Fibroblast of the conjunctiva (primary cell): ENCODE measurements at regions not wholly inside any gene's neighbourhood (a gene's known extent, or its start where the extent isn't known, plus 50 kb on each side); places are given as distances from the start of the nearest gene placed in this dataset.

Experiments
- DNase-seq: peaks from one replicate; pipeline ENCODE4 v3.0.0-alpha.2; 2010; ENCODE audit warnings: low read depth

GRCh38 chr5:110077147-110077546 lies 387.4 kb downstream of the MAN2A1 start:
- no peak for DNase-seq

- no peak for DNase-seq
Measured at GRCh38 chr5:110082194-110082593, 392.5 kb downstream of the MAN2A1 start.

- no peak for DNase-seq
Measured at GRCh38 chr5:110082863-110083262, 393.1 kb downstream of the MAN2A1 start.

GRCh38 chr5:110085826-110086225 lies 396.1 kb downstream of the MAN2A1 start:
- no peak for DNase-seq

- peak; percentile 92 for DNase-seq
Measured at GRCh38 chr5:110086658-110087388, 397.1 kb downstream of the MAN2A1 start.

- DNase-seq, result peak; percentile 58
Measured at GRCh38 chr5:110087829-110088228, 398.1 kb downstream of the MAN2A1 start.

- DNase-seq, result no peak
Measured at GRCh38 chr5:110088676-110089436, 399.1 kb downstream of the MAN2A1 start.

- no peak for DNase-seq
Measured at GRCh38 chr5:110092955-110093785, 403.4 kb downstream of the MAN2A1 start.

- no peak for DNase-seq
Measured at GRCh38 chr5:110094109-110094508, 404.4 kb downstream of the MAN2A1 start.

- no peak for DNase-seq
Measured at GRCh38 chr5:110094548-110094947, 404.8 kb downstream of the MAN2A1 start.

GRCh38 chr5:110096419-110096818 lies 406.7 kb downstream of the MAN2A1 start:
- no peak for DNase-seq

- no peak for DNase-seq
Measured at GRCh38 chr5:110099572-110099971, 409.8 kb downstream of the MAN2A1 start.

GRCh38 chr5:110103081-110103480 lies 413.4 kb downstream of the MAN2A1 start:
- no peak for DNase-seq

GRCh38 chr5:110104060-110104725 lies 414.5 kb downstream of the MAN2A1 start:
- no peak for DNase-seq

GRCh38 chr5:110104726-110105669 lies 415.3 kb downstream of the MAN2A1 start:
- no peak for DNase-seq

- DNase-seq, result peak; percentile 33
Measured at GRCh38 chr5:110105692-110106091, 416.0 kb downstream of the MAN2A1 start.

- DNase-seq, result no peak
Measured at GRCh38 chr5:110106750-110107149, 417.0 kb downstream of the MAN2A1 start.

GRCh38 chr5:110108520-110108919 lies 418.8 kb downstream of the MAN2A1 start:
- no peak for DNase-seq

GRCh38 chr5:110109667-110110066 lies 419.9 kb downstream of the MAN2A1 start:
- DNase-seq, result no peak

- no peak for DNase-seq
Measured at GRCh38 chr5:110112348-110112747, 422.6 kb downstream of the MAN2A1 start.

GRCh38 chr5:110115503-110115902 lies 425.8 kb downstream of the MAN2A1 start:
- DNase-seq, result no peak
